WTC11 (cell line): ENCODE measurements at regions not wholly inside any gene's neighbourhood (a gene's known extent, or its start where the extent isn't known, plus 50 kb on each side); places are given as distances from the start of the nearest gene placed in this dataset.

ENCODE experiments used
- ATAC-seq: fragments of 200-7000 bp; cut with Tn5 transposase; 2 replicates; pipeline ENCODE4 v1.10.0; 2021; ENCODE audit warnings: mild to moderate bottlenecking, moderate library complexity
- CTCF ChIA-PET: fragments of 300-600 bp; sonication (Branson Sonifier 250); formaldehyde crosslinking; loops from one replicate; lab custom pipeline; 2021; ENCODE audit warnings: antibody characterized with exemption; lab: Charles Lee
- POLR2A ChIA-PET: fragments of 350-600 bp; sonication (Branson Sonifier 250); formaldehyde crosslinking; loops from one replicate; lab custom pipeline; 2021; ENCODE audit warnings: antibody characterized with exemption; lab: Charles Lee
- DNase-seq: peaks from one replicate; pipeline ENCODE4 v3.0.0; 2021; ENCODE audit warnings: low spot score
- H3K27ac Mint-ChIP-seq: 2 replicates; pipeline ENCODE4 v1.8.0; 2021; ENCODE audit warnings: mixed read lengths
- H3K27me3 Mint-ChIP-seq: 2 replicates; pipeline ENCODE4 v1.8.0; 2021; ENCODE audit warnings: low read depth, mild to moderate bottlenecking, moderate library complexity, mixed read lengths
- H3K36me3 Mint-ChIP-seq: 2 replicates; pipeline ENCODE4 v1.8.0; 2021; ENCODE audit warnings: mixed read lengths
- H3K4me1 Mint-ChIP-seq: 2 replicates; pipeline ENCODE4 v1.8.0; 2022; ENCODE audit warnings: mixed read lengths
- H3K4me3 Mint-ChIP-seq: 2 replicates; pipeline ENCODE4 v1.8.0; 2021; ENCODE audit warnings: mild to moderate bottlenecking, moderate library complexity, mixed read lengths
- H3K9me3 Mint-ChIP-seq: 2 replicates; pipeline ENCODE4 v1.8.0; 2021; ENCODE audit warnings: mixed read lengths
- CREB1 ChIP-seq: sonication (generic); formaldehyde crosslinking; IDR thresholded peaks from 2 replicates; pipeline ENCODE4 v1.8.0; 2023; ENCODE audit warnings: mild to moderate bottlenecking, missing genetic modification reagents
- CREM ChIP-seq: sonication (generic); formaldehyde crosslinking; IDR thresholded peaks from 2 replicates; pipeline ENCODE4 v1.8.1; 2022; ENCODE audit warnings: mild to moderate bottlenecking, missing genetic modification reagents, moderate library complexity
- EMX1 ChIP-seq: fragments of 250-450 bp; sonication (Bioruptor Pico); IDR thresholded peaks from 2 replicates; pipeline ENCODE4 v1.8.0; 2021; ENCODE audit warnings: mild to moderate bottlenecking
- GABPB1 ChIP-seq: sonication (generic); formaldehyde crosslinking; IDR thresholded peaks from 2 replicates; pipeline ENCODE4 v1.8.1; 2023; ENCODE audit warnings: mild to moderate bottlenecking, missing genetic modification reagents
- GRHL2 ChIP-seq: fragments of 250-450 bp; sonication (Bioruptor Pico); IDR thresholded peaks from 2 replicates; pipeline ENCODE4 v1.8.0; 2022; ENCODE audit warnings: mild to moderate bottlenecking, moderate library complexity; ENCODE audit not compliant: insufficient replicate concordance, severe bottlenecking
- KAT7 ChIP-seq: sonication (generic); formaldehyde crosslinking; IDR thresholded peaks from 2 replicates; pipeline ENCODE4 v1.8.1; 2023; ENCODE audit warnings: missing genetic modification reagents, mild to moderate bottlenecking, borderline replicate concordance
- MXD4 ChIP-seq: fragments of 250-450 bp; sonication (Bioruptor Pico); IDR thresholded peaks from 2 replicates; pipeline ENCODE4 v1.8.0; 2021; ENCODE audit warnings: mild to moderate bottlenecking, moderate library complexity, borderline replicate concordance
- NFE2L1 ChIP-seq: sonication (generic); formaldehyde crosslinking; IDR thresholded peaks from 2 replicates; pipeline ENCODE4 v1.8.1; 2023; ENCODE audit warnings: missing genetic modification reagents
- SMAD4 ChIP-seq: sonication (generic); formaldehyde crosslinking; IDR thresholded peaks from 2 replicates; pipeline ENCODE4 v1.8.0; 2022; ENCODE audit warnings: mild to moderate bottlenecking, missing genetic modification reagents
- TCF7 ChIP-seq: sonication (generic); formaldehyde crosslinking; IDR thresholded peaks from 2 replicates; pipeline ENCODE4 v1.8.0; 2022; ENCODE audit warnings: mild to moderate bottlenecking, low read depth, missing genetic modification reagents, moderate library complexity
- ZNF219 ChIP-seq: sonication (generic); formaldehyde crosslinking; IDR thresholded peaks from 2 replicates; pipeline ENCODE4 v1.8.0; 2023; ENCODE audit warnings: missing genetic modification reagents, mild to moderate bottlenecking, borderline replicate concordance
- ZNF232 ChIP-seq: sonication (generic); formaldehyde crosslinking; IDR thresholded peaks from 2 replicates; pipeline ENCODE4 v1.8.0; 2022; ENCODE audit warnings: mild to moderate bottlenecking, missing genetic modification reagents
- ZNF263 ChIP-seq: sonication (generic); formaldehyde crosslinking; IDR thresholded peaks from 2 replicates; pipeline ENCODE4 v1.8.1; 2022; ENCODE audit warnings: low read depth, mild to moderate bottlenecking, moderate library complexity, missing genetic modification reagents
- ZNF317 ChIP-seq: sonication (generic); formaldehyde crosslinking; IDR thresholded peaks from 2 replicates; pipeline ENCODE4 v1.8.1; 2023; ENCODE audit warnings: low read depth, mild to moderate bottlenecking, moderate library complexity, missing genetic modification reagents, borderline replicate concordance
- TF ChIP-seq, protein P1 (sequence below): sonication (generic); formaldehyde crosslinking; IDR thresholded peaks from 2 replicates; pipeline ENCODE4 v1.8.0; 2022; ENCODE audit warnings: mild to moderate bottlenecking, missing genetic modification reagents
- TF ChIP-seq, protein P2 (sequence below): sonication (generic); formaldehyde crosslinking; conservative IDR thresholded peaks from 2 replicates; pipeline ENCODE4 v1.8.1; 2022; ENCODE audit warnings: mild to moderate bottlenecking, missing genetic modification reagents
- TF ChIP-seq, protein P3 (sequence below): sonication (generic); formaldehyde crosslinking; IDR thresholded peaks from 2 replicates; pipeline ENCODE4 v1.8.0; 2022; ENCODE audit warnings: mild to moderate bottlenecking, missing genetic modification reagents
- TF ChIP-seq, protein P4 (sequence below): sonication (generic); formaldehyde crosslinking; IDR thresholded peaks from 2 replicates; pipeline ENCODE4 v1.8.1; 2022; ENCODE audit warnings: missing genetic modification reagents, borderline replicate concordance
- TF ChIP-seq, protein P5 (sequence below): sonication (generic); formaldehyde crosslinking; IDR thresholded peaks from 2 replicates; pipeline ENCODE4 v1.8.1; 2023; ENCODE audit warnings: mild to moderate bottlenecking, missing genetic modification reagents
- TF ChIP-seq, protein P6 (sequence below): sonication (generic); formaldehyde crosslinking; IDR thresholded peaks from 2 replicates; pipeline ENCODE4 v1.8.1; 2023; ENCODE audit warnings: mild to moderate bottlenecking, missing genetic modification reagents, borderline replicate concordance

DNA sequence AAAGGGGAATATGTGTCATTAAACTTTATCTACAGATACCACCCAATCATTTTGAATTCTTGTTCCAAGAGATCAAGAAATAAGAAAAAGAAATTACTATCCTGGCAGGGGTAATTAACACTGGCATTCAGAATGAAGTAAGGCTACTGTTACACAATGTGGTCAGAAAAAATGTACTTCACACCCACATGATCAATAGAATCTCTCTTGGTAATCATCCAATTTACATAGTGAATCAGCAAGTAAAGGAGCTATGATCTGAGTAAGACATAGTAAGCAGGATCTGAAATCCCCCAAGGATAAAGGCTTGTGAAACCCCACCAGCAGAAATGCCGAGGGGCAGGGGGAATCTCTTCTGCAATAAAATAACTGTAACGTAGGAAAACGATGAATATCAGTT, 466.5 kb downstream of the FAM181B start (continued):
- TF ChIP-seq, protein P1, sequence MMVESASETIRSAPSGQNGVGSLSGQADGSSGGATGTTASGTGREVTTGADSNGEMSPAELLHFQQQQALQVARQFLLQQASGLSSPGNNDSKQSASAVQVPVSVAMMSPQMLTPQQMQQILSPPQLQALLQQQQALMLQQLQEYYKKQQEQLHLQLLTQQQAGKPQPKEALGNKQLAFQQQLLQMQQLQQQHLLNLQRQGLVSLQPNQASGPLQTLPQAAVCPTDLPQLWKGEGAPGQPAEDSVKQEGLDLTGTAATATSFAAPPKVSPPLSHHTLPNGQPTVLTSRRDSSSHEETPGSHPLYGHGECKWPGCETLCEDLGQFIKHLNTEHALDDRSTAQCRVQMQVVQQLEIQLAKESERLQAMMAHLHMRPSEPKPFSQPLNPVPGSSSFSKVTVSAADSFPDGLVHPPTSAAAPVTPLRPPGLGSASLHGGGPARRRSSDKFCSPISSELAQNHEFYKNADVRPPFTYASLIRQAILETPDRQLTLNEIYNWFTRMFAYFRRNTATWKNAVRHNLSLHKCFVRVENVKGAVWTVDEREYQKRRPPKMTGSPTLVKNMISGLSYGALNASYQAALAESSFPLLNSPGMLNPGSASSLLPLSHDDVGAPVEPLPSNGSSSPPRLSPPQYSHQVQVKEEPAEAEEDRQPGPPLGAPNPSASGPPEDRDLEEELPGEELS: no peak
- TF ChIP-seq, protein P2, sequence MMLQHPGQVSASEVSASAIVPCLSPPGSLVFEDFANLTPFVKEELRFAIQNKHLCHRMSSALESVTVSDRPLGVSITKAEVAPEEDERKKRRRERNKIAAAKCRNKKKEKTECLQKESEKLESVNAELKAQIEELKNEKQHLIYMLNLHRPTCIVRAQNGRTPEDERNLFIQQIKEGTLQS (CRISPR knock-in tag): no peak

DNA sequence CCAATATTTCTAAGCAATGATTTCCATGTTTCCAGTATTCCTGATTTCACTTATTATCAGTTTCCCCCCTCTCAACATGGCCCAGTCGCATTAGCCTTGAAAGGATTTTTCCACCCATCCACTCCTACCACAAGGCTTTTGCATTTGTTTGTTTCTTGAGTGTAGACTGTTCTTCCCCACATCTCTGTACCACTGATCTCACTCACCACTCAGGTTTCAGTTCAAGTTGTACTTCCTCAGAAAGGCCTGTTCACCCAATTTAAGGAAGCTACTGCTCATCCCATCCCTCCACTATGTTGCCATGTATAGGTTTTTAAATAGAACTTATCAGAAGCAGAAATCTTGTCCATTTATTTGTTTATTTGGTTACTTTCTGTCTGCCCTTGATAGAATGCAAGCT, 472.3 kb downstream of the FAM181B start:
- 0 out of 2 replicates have a peak, but pooled peaks cover 6% of the 10 kb centered on the region for H3K4me1 Mint-ChIP-seq
- TF ChIP-seq, protein P3, sequence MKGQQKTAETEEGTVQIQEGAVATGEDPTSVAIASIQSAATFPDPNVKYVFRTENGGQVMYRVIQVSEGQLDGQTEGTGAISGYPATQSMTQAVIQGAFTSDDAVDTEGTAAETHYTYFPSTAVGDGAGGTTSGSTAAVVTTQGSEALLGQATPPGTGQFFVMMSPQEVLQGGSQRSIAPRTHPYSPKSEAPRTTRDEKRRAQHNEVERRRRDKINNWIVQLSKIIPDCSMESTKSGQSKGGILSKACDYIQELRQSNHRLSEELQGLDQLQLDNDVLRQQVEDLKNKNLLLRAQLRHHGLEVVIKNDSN (CRISPR knock-in tag): no peak
- TF ChIP-seq GABPB1 (CRISPR knock-in tag) (no peak), ZNF219 (CRISPR knock-in tag) (no peak), EMX1 (CRISPR knock-in tag) (no peak), NFE2L1 (CRISPR knock-in tag) (no peak), GRHL2 (CRISPR knock-in tag) (no peak), MXD4 (CRISPR knock-in tag) (no peak), ZNF317 (CRISPR knock-in tag) (no peak), ZNF263 (CRISPR knock-in tag) (no peak)
- TF ChIP-seq, protein P4, sequence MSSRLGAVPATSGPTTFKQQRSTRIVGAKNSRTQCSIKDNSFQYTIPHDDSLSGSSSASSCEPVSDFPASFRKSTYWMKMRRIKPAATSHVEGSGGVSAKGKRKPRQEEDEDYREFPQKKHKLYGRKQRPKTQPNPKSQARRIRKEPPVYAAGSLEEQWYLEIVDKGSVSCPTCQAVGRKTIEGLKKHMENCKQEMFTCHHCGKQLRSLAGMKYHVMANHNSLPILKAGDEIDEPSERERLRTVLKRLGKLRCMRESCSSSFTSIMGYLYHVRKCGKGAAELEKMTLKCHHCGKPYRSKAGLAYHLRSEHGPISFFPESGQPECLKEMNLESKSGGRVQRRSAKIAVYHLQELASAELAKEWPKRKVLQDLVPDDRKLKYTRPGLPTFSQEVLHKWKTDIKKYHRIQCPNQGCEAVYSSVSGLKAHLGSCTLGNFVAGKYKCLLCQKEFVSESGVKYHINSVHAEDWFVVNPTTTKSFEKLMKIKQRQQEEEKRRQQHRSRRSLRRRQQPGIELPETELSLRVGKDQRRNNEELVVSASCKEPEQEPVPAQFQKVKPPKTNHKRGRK (CRISPR knock-in tag): no peak
- TF ChIP-seq, all 79 proteins: peak for 0
- ATAC-seq (no peak), DNase-seq (no peak)
- POLR2A ChIA-PET: no interaction called here
- no peak overlapping the region for H3K27ac Mint-ChIP-seq
- CTCF ChIA-PET: no interaction called here
- H3K27me3 Mint-ChIP-seq: no peaks in the 10 kb centered on the region
- H3K36me3 Mint-ChIP-seq: no peaks in the 10 kb centered on the region
- no peaks in the 10 kb centered on the region for H3K9me3 Mint-ChIP-seq
- H3K4me3 Mint-ChIP-seq: no peak overlapping the region

DNA sequence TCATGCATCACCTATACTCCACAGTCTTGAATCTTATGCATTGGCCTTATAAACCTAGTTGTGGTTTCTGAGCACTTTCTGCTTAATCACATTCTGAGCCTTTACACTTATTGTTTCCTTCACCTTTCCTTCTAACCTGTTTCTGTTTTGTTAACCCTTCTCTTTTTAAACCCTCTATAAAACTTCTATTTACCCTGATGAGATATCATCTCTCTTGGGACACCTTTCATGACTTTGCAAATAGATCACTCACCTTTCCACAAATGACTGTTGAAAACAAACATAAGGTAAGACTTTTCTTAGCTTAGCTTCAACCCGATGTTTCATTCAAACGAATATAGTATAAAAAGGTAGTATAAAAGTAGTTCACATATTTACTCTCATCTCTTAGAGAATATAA, 483.6 kb downstream of the FAM181B start:
- H3K4me3 Mint-ChIP-seq: no peak overlapping the region
- H3K9me3 Mint-ChIP-seq: no peaks in the 10 kb centered on the region
- ChIA-PET POLR2A (no interaction called here), CTCF (no interaction called here)
- TF ChIP-seq SMAD4 (CRISPR knock-in tag) (no peak), ZNF232 (no peak), KAT7 (CRISPR knock-in tag) (no peak), CREB1 (CRISPR knock-in tag) (no peak), TCF7 (CRISPR knock-in tag) (no peak), CREM (CRISPR knock-in tag) (no peak), MXD4 (CRISPR knock-in tag) (no peak)
- TF ChIP-seq, protein P5, sequence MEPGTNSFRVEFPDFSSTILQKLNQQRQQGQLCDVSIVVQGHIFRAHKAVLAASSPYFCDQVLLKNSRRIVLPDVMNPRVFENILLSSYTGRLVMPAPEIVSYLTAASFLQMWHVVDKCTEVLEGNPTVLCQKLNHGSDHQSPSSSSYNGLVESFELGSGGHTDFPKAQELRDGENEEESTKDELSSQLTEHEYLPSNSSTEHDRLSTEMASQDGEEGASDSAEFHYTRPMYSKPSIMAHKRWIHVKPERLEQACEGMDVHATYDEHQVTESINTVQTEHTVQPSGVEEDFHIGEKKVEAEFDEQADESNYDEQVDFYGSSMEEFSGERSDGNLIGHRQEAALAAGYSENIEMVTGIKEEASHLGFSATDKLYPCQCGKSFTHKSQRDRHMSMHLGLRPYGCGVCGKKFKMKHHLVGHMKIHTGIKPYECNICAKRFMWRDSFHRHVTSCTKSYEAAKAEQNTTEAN (CRISPR knock-in tag): no peak
- TF ChIP-seq, protein P6, sequence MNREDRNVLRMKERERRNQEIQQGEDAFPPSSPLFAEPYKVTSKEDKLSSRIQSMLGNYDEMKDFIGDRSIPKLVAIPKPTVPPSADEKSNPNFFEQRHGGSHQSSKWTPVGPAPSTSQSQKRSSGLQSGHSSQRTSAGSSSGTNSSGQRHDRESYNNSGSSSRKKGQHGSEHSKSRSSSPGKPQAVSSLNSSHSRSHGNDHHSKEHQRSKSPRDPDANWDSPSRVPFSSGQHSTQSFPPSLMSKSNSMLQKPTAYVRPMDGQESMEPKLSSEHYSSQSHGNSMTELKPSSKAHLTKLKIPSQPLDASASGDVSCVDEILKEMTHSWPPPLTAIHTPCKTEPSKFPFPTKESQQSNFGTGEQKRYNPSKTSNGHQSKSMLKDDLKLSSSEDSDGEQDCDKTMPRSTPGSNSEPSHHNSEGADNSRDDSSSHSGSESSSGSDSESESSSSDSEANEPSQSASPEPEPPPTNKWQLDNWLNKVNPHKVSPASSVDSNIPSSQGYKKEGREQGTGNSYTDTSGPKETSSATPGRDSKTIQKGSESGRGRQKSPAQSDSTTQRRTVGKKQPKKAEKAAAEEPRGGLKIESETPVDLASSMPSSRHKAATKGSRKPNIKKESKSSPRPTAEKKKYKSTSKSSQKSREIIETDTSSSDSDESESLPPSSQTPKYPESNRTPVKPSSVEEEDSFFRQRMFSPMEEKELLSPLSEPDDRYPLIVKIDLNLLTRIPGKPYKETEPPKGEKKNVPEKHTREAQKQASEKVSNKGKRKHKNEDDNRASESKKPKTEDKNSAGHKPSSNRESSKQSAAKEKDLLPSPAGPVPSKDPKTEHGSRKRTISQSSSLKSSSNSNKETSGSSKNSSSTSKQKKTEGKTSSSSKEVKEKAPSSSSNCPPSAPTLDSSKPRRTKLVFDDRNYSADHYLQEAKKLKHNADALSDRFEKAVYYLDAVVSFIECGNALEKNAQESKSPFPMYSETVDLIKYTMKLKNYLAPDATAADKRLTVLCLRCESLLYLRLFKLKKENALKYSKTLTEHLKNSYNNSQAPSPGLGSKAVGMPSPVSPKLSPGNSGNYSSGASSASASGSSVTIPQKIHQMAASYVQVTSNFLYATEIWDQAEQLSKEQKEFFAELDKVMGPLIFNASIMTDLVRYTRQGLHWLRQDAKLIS (CRISPR knock-in tag): no peak
- TF ChIP-seq, protein P2 (CRISPR knock-in tag): no peak
- H3K36me3 Mint-ChIP-seq: no peaks in the 10 kb centered on the region
- H3K4me1 Mint-ChIP-seq: no peaks in the 10 kb centered on the region
- ATAC-seq: no peak
- DNase-seq: no peak
- no peaks in the 10 kb centered on the region for H3K27me3 Mint-ChIP-seq
- no peak overlapping the region for H3K27ac Mint-ChIP-seq
